Panc1 (cell line): ENCODE measurements at regions not wholly inside any gene's neighbourhood (a gene's known extent, or its start where the extent isn't known, plus 50 kb on each side); places are given as distances from the start of the nearest gene placed in this dataset.

ENCODE experiments used
- CTCF ChIP-seq: fragments of 450-650 bp; IDR thresholded peaks from 2 replicates; pipeline ENCODE4 v1.5.1; 2017; ENCODE audit warnings: mild to moderate bottlenecking
- SIN3A ChIP-seq: IDR thresholded peaks from 2 replicates; pipeline ENCODE4 v1.6.1; 2012; ENCODE audit warnings: low read depth, mild to moderate bottlenecking, low read length, moderate library complexity, borderline replicate concordance; ENCODE audit not compliant: insufficient read depth
- TCF7L2 ChIP-seq: IDR thresholded peaks from 2 replicates; pipeline ENCODE4 v1.6.1; 2011; ENCODE audit warnings: mild to moderate bottlenecking, low read depth, low read length, inconsistent platforms

- TF ChIP-seq CTCF, result no peak
- no peak for TF ChIP-seq TCF7L2
- no peak for TF ChIP-seq SIN3A
These were observed 182.9 kb upstream of the RMP24 start for GRCh38 chr18:35789543-35789942.
